ENCODE measurements at regions not wholly inside any gene's neighbourhood (a gene's known extent, or its start where the extent isn't known, plus 50 kb on each side); places are given as distances from the start of the nearest gene placed in this dataset.

GRCh38 chr1:59039551-59039950 is 255.7 kb upstream of the JUN start:
- TF ChIP-seq CTCF (IDR thresholded peaks at IDR 0.05) (no peak), POLR2A (IDR thresholded peaks at IDR 0.05) (no peak)

Data from uterus (tissue), 2 donors.